HG03175 (cell line): ENCODE measurements at regions not wholly inside any gene's neighbourhood (a gene's known extent, or its start where the extent isn't known, plus 50 kb on each side); places are given as distances from the start of the nearest gene placed in this dataset.
"Not testable (repeated sequence)": the region's sequence is repeated elsewhere in the genome, so short reads cannot be mapped to it uniquely, and the experiment has no call there.

Experiments
- ATAC-seq: cut with Tn5 transposase; IDR thresholded peaks from one replicate; pipeline ENCODE4 v1.9.1; 2021; ENCODE audit warnings: mild to moderate bottlenecking, moderate library complexity; ENCODE audit not compliant: unreplicated experiment

GRCh38 chr9:104195142-104195541 lies 101.0 kb downstream of the SMC2 start:
- ATAC-seq = not testable (repeated sequence)

GRCh38 chr9:104200456-104200994 lies 106.4 kb downstream of the SMC2 start:
- no peak for ATAC-seq

GRCh38 chr9:104206766-104207165 lies 112.7 kb downstream of the SMC2 start:
- no peak for ATAC-seq

DNA sequence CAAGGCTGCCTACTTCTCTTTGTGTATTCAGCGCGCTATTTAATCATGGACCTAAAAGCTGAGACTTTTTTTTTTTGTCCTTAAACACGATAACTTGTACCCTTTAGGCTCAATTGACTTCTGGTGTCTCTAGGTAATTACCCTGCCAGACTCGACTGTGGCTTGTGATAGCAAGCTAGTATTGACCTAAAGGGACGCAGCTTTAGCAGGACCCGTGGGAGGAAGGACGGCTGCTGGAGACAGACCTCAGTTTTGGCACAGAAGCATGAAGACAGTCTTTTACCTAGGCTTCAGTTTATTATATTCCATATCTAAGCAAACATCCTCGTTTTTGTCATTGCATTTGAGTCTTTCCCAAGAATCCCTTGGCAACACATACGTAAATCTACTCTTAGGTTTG lies 115.3 kb downstream of the SMC2 start:
- no peak for ATAC-seq

GRCh38 chr9:104227108-104227507 lies 133.0 kb downstream of the SMC2 start:
- ATAC-seq = no peak

DNA sequence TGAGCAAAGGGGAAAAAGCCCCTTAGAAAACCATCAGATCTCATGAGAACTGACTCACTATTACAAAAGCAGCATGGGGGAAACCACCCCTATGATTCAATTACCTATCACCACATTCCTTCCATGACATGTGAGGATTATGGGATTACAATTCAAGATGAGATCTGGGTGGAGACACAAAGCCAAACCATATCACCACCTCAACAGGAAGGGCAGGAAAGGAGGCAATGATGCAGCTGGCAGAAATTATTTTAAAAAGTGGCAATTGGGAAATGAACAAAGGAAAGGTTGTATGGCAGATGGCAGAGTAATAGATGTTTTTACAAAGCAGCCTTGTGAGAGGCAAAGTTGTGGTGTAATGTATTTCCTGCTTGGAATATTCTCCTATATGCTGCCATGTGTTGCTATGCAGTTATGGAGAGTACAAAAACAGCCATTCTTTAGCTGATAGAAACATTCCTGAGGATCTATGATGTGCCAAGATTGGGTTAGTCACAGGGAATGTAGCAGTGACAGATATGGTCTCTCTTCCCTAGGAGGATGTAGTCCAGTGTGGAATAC lies 138.8 kb downstream of the SMC2 start:
- ATAC-seq = no peak

- ATAC-seq = no peak
Measured at GRCh38 chr9:104233366-104233765, 139.3 kb downstream of the SMC2 start.

GRCh38 chr9:104234632-104235337 lies 140.7 kb downstream of the SMC2 start:
- not testable (repeated sequence) for ATAC-seq

GRCh38 chr9:104235347-104236120 lies 141.4 kb downstream of the SMC2 start:
- not testable (repeated sequence) for ATAC-seq

- no peak for ATAC-seq
Measured at GRCh38 chr9:104238668-104239067, 144.6 kb downstream of the SMC2 start.

- ATAC-seq = no peak
Measured at GRCh38 chr9:104240890-104241289, 146.8 kb downstream of the SMC2 start.

DNA sequence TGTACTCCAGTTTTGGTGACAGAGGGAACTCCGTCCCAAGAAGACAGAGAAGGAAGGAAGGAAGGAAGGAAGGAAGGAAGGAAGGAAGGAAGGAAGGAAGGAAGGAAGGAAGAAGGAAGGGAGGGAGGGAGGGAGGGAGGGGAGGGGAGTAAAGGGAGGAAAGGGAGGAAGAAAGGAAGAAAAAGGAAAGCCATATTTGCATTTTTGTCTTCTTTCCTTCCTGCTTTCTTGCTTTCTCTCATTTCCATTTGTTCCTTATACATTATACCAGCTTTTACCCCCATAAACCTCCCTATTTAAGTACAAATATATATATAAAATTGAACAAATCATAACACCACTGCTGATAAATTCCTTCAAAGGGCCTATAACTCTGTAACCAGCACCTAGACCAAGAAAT lies 151.8 kb downstream of the SMC2 start:
- no peak for ATAC-seq

GRCh38 chr9:104247899-104248460 lies 153.9 kb downstream of the SMC2 start:
- ATAC-seq = no peak

- ATAC-seq = no peak
Measured at GRCh38 chr9:104256031-104256695, 162.1 kb downstream of the SMC2 start.

- ATAC-seq = no peak
Measured at GRCh38 chr9:104256696-104257062, 162.6 kb downstream of the SMC2 start.

GRCh38 chr9:104258296-104259011 lies 164.3 kb downstream of the SMC2 start:
- ATAC-seq = no peak

- no peak for ATAC-seq
Measured at GRCh38 chr9:104260004-104260403, 165.9 kb downstream of the SMC2 start.

- ATAC-seq = no peak
Measured at GRCh38 chr9:104263942-104264341, 169.8 kb downstream of the SMC2 start.

- no peak for ATAC-seq
Measured at GRCh38 chr9:104264431-104264830, 170.3 kb downstream of the SMC2 start.

- no peak for ATAC-seq
Measured at GRCh38 chr9:104269374-104269773, 175.3 kb downstream of the SMC2 start.
